Nephron progenitor cell (in vitro differentiated cells): ENCODE measurements at regions not wholly inside any gene's neighbourhood (a gene's known extent, or its start where the extent isn't known, plus 50 kb on each side); places are given as distances from the start of the nearest gene placed in this dataset.
A peak's percentile ranks its signal among the peaks of the same experiment; 100 is the strongest.

Source experiments
- DNase-seq: peaks from one replicate; pipeline ENCODE4 v3.0.0; 2021
- H3K27ac Mint-ChIP-seq: 2 replicates; pipeline ENCODE4 v1.8.0; 2021; ENCODE audit warnings: mild to moderate bottlenecking, moderate library complexity, mixed read lengths
- H3K27me3 Mint-ChIP-seq: 2 replicates; pipeline ENCODE4 v1.8.0; 2021; ENCODE audit warnings: mild to moderate bottlenecking, low read depth, mixed read lengths; ENCODE audit not compliant: poor library complexity
- H3K36me3 Mint-ChIP-seq: 2 replicates; pipeline ENCODE4 v1.8.0; 2021; ENCODE audit warnings: low read depth, mixed read lengths
- H3K4me1 Mint-ChIP-seq: 2 replicates; pipeline ENCODE4 v1.8.0; 2021; ENCODE audit warnings: mixed read lengths
- H3K4me3 Mint-ChIP-seq: 2 replicates; pipeline ENCODE4 v1.8.0; 2021; ENCODE audit warnings: mild to moderate bottlenecking, moderate library complexity, mixed read lengths
- H3K9me3 Mint-ChIP-seq: 2 replicates; pipeline ENCODE4 v1.8.0; 2021; ENCODE audit warnings: mild to moderate bottlenecking, moderate library complexity, mixed read lengths
- CTCF ChIP-seq: fragments of 200-600 bp; sonication (generic); IDR thresholded peaks from 2 replicates; pipeline ENCODE4 v1.5.0; 2021; ENCODE audit warnings: antibody characterized with exemption

DNA sequence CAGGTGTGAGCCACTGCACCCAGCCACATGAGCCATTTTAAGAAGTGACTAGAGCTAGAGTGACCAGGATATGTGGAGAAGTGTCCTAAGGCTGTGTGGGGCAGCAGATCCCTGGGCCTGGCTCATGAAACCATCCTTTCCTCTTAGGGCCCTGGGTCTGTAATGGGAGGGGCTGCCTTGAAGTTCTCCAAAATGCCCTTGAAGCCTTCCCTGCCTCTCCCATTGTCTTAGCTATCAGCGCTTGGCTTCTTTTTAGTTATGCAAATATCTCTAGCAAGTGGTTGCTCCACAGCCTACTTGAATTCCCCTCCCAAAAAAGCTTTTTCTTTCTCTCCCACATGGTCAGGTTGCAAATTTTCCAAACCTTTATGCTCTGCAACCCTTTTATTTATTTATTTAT, 112.4 kb upstream of the SPATA16 start:
- no peak for DNase-seq
- H3K27me3 Mint-ChIP-seq, result no peaks in the 10 kb centered on the region
- no peak overlapping the region for H3K4me3 Mint-ChIP-seq
- H3K36me3 Mint-ChIP-seq, result no peaks in the 10 kb centered on the region
- H3K9me3 Mint-ChIP-seq, result no peaks in the 10 kb centered on the region
- peaks cover 6% of the 10 kb centered on the region for H3K4me1 Mint-ChIP-seq
- H3K27ac Mint-ChIP-seq, result no peak overlapping the region
- TF ChIP-seq CTCF, result no peak

GRCh38 chr3:173249457-173249856, 108.4 kb upstream of the SPATA16 start:
- TF ChIP-seq CTCF, result no peak
- Mint-ChIP-seq H3K27ac (no peak overlapping the region), H3K4me3 (no peak overlapping the region), H3K9me3 (no peaks in the 10 kb centered on the region), H3K36me3 (no peaks in the 10 kb centered on the region), H3K27me3 (no peaks in the 10 kb centered on the region), H3K4me1 (no peaks in the 10 kb centered on the region)
- DNase-seq, result no peak

DNA sequence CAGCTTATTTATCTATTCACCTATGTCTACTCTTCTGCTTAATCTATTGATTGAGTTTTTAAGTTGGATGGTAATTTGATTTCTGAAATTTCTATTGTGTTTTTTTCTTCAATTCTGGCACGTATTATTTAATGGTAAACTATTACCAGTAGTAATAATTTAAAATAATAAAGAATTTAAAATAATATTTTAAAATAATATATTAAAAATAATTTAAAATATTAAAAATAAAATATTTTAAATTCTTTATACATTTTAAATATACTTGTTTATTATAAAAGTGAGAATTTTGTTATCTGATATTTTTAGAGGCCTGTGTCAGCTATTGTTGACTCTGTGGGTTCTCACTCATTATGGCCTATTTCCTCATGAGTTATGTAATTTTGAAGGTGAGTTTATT, 100.7 kb upstream of the SPATA16 start:
- Mint-ChIP-seq H3K9me3 (no peaks in the 10 kb centered on the region), H3K27me3 (peaks cover 2% of the 10 kb centered on the region), H3K4me3 (no peak overlapping the region)

GRCh38 chr3:173238091-173238490, 97.1 kb upstream of the SPATA16 start:
- no peak overlapping the region for H3K27ac Mint-ChIP-seq

More for the DNA sequence above, 100.7 kb upstream of the SPATA16 start:
- Mint-ChIP-seq H3K36me3 (no peaks in the 10 kb centered on the region), H3K27ac (no peak overlapping the region), H3K4me1 (no peaks in the 10 kb centered on the region)
- TF ChIP-seq CTCF, result no peak
- no peak for DNase-seq

DNA sequence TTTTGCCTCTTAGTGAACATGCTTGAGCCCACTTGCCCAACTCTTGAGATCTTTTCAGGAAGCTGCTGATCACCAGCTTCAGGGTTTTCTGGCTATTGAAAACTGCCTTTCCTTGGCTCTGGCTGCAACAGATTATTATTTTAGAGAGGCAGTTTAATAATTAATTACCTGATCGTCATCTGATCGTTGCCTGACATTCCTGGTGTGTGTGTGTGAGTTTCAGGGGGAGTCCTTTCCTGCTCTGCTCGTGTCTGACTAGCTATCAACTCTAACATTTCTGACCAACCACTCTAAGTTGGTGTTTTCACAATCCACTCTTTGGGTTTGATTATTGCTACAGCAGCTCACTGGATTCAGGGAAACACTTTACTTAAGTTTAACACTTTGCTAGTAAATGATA, 84.3 kb upstream of the SPATA16 start:
- no peak for TF ChIP-seq CTCF
- no peak overlapping the region for H3K27ac Mint-ChIP-seq
- H3K36me3 Mint-ChIP-seq, result no peaks in the 10 kb centered on the region
- H3K9me3 Mint-ChIP-seq, result peaks cover 8% of the 10 kb centered on the region
- no peak for DNase-seq
- H3K4me1 Mint-ChIP-seq, result no peaks in the 10 kb centered on the region
- no peaks in the 10 kb centered on the region for H3K27me3 Mint-ChIP-seq
- H3K4me3 Mint-ChIP-seq, result no peak overlapping the region

More at GRCh38 chr3:173238091-173238490, 97.1 kb upstream of the SPATA16 start:
- Mint-ChIP-seq H3K27me3 (peaks cover 2% of the 10 kb centered on the region), H3K36me3 (no peaks in the 10 kb centered on the region), H3K4me3 (no peak overlapping the region), H3K4me1 (no peaks in the 10 kb centered on the region), H3K9me3 (no peaks in the 10 kb centered on the region)
- no peak for DNase-seq
- no peak for TF ChIP-seq CTCF

- no peak overlapping the region for H3K4me3 Mint-ChIP-seq
- no peaks in the 10 kb centered on the region for H3K36me3 Mint-ChIP-seq
- H3K9me3 Mint-ChIP-seq, result peaks cover 8% of the 10 kb centered on the region
- H3K27ac Mint-ChIP-seq, result no peak overlapping the region
- TF ChIP-seq CTCF, result peak; percentile 18
- H3K4me1 Mint-ChIP-seq, result no peaks in the 10 kb centered on the region
- no peak for DNase-seq
- peaks cover 2% of the 10 kb centered on the region for H3K27me3 Mint-ChIP-seq
Observed at GRCh38 chr3:173221010-173221409, 80.0 kb upstream of the SPATA16 start.
